Astrocyte (in vitro differentiated cells and primary cell): ENCODE measurements at regions not wholly inside any gene's neighbourhood (a gene's known extent, or its start where the extent isn't known, plus 50 kb on each side); places are given as distances from the start of the nearest gene placed in this dataset.
A peak's percentile ranks its signal among the peaks of the same experiment; 100 is the strongest.

Source experiments
- DNase-seq: peaks from one replicate; pipeline ENCODE4 v3.0.0-alpha.2; 2010; ENCODE audit warnings: low read depth
- FAIRE-seq: peaks from 2 replicates; lab custom pipeline; 2011; peaks lifted over from hg19 to GRCh38; lab: Jason Lieb, UNC
- H2AFZ ChIP-seq: 2 replicates; pipeline ENCODE4 v1.6.0; 2012; ENCODE audit warnings: low read depth, low read length, inconsistent platforms
- H3K27ac ChIP-seq: 2 replicates; pipeline ENCODE4 v1.5.1; 2011; ENCODE audit warnings: low read depth, low read length, inconsistent platforms
- H3K27me3 ChIP-seq: 2 replicates; pipeline ENCODE4 v1.6.0; 2011; ENCODE audit warnings: low read length, inconsistent platforms; ENCODE audit not compliant: insufficient read depth
- H3K36me3 ChIP-seq: 2 replicates; pipeline ENCODE4 v1.5.1; 2011; ENCODE audit warnings: low read length, inconsistent platforms; ENCODE audit not compliant: insufficient read depth
- H3K4me1 ChIP-seq: 2 replicates; pipeline ENCODE4 v1.5.1; 2011; ENCODE audit warnings: low read length, inconsistent platforms; ENCODE audit not compliant: insufficient read depth
- H3K4me2 ChIP-seq: 2 replicates; pipeline ENCODE4 v1.6.0; 2012; ENCODE audit warnings: low read length, inconsistent platforms
- H3K4me3 ChIP-seq: 2 replicates; pipeline ENCODE4 v1.5.1; 2011; ENCODE audit warnings: low read depth, mild to moderate bottlenecking, low read length, inconsistent platforms; ENCODE audit not compliant: insufficient read depth
- H3K79me2 ChIP-seq: 2 replicates; pipeline ENCODE4 v1.6.0; 2012; ENCODE audit warnings: mild to moderate bottlenecking, low read length, inconsistent platforms; ENCODE audit not compliant: insufficient read depth
- H3K9ac ChIP-seq: 2 replicates; pipeline ENCODE4 v1.6.0; 2012; ENCODE audit warnings: mild to moderate bottlenecking, low read length, inconsistent platforms
- H3K9me3 ChIP-seq: 2 replicates; pipeline ENCODE4 v1.5.1; 2012; ENCODE audit warnings: low read depth, mild to moderate bottlenecking, low read length, inconsistent platforms; ENCODE audit not compliant: insufficient read depth
- H4K20me1 ChIP-seq: 2 replicates; pipeline ENCODE4 v1.6.0; 2012; ENCODE audit warnings: low read length, inconsistent platforms; ENCODE audit not compliant: insufficient read depth
- H3K27ac Mint-ChIP-seq: one replicate; pipeline ENCODE4 v1.8.0; 2021; ENCODE audit warnings: mild to moderate bottlenecking, mixed read lengths; ENCODE audit not compliant: unreplicated experiment
- H3K27me3 Mint-ChIP-seq: one replicate; pipeline ENCODE4 v1.8.0; 2021; ENCODE audit warnings: low read depth, mixed read lengths; ENCODE audit not compliant: unreplicated experiment
- H3K36me3 Mint-ChIP-seq: one replicate; pipeline ENCODE4 v1.8.0; 2021; ENCODE audit warnings: low read depth, mixed read lengths; ENCODE audit not compliant: unreplicated experiment
- H3K4me1 Mint-ChIP-seq: one replicate; pipeline ENCODE4 v1.8.0; 2021; ENCODE audit warnings: low read depth, mixed read lengths; ENCODE audit not compliant: unreplicated experiment
- H3K4me3 Mint-ChIP-seq: one replicate; pipeline ENCODE4 v1.8.0; 2021; ENCODE audit warnings: mild to moderate bottlenecking, moderate library complexity, mixed read lengths; ENCODE audit not compliant: unreplicated experiment
- H3K9me3 Mint-ChIP-seq: one replicate; pipeline ENCODE4 v1.8.0; 2021; ENCODE audit warnings: mild to moderate bottlenecking, mixed read lengths; ENCODE audit not compliant: unreplicated experiment
- CTCF ChIP-seq: IDR thresholded peaks from 2 replicates; pipeline ENCODE4 v1.5.1; 2011; ENCODE audit warnings: low read depth, mild to moderate bottlenecking, inconsistent platforms, low read length, moderate library complexity; ENCODE audit not compliant: insufficient read depth
- EZH2 ChIP-seq: IDR thresholded peaks from 2 replicates; pipeline ENCODE4 v1.6.1; 2012; ENCODE audit warnings: mild to moderate bottlenecking, low read length, inconsistent platforms; ENCODE audit not compliant: insufficient read depth

DNA sequence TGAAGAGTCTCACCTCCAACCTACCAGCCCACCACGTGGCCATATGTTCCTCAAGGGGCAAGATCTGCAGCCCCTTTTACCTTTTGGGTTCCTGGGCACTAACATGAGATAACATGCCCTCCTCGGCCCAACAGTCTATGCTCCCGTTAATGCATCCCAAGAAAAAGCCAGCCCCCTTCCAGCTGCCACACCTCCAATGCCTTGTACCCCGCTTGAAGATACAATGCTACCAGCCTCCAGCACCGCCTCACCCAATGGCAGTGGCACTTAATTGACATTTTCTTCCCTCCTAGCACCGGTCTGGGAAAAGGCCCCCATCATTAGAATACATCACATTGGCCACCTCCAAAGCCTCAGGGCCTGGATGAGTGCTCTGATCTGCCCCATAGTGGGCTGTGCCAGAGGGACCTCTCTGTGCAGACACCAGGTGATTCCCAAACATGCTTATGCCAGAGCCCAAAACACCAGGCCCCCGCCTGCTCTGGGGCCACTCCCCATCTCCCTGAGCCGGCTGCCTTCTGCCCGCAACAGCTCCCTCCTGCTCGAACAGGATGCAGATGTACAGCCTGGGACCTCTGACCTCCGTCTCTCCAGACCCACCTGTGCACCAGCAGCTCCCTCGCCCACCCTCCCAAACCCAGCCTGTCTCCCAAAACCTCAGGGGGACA lies 118.3 kb downstream of the NCOR2 start:
- no peaks in the 10 kb centered on the region for H3K27me3 ChIP-seq
- H3K79me2 ChIP-seq, result peaks cover 59% of the 10 kb centered on the region
- Mint-ChIP-seq H3K4me1 (peaks cover 29% of the 10 kb centered on the region), H3K4me3 (no peak overlapping the region), H3K27me3 (no peaks in the 10 kb centered on the region), H3K36me3 (peaks cover 21% of the 10 kb centered on the region), H3K27ac (peak overlapping the region; percentile 43), H3K9me3 (no peaks in the 10 kb centered on the region)
- H3K9me3 ChIP-seq, result no peaks in the 10 kb centered on the region
- FAIRE-seq (no peak), DNase-seq (no peak)
- peaks cover 91% of the 10 kb centered on the region for H4K20me1 ChIP-seq
- no peak for TF ChIP-seq EZH2
- TF ChIP-seq CTCF, result no peak
- H3K36me3 ChIP-seq, result peaks cover 2% of the 10 kb centered on the region
- no peak overlapping the region for H3K4me2 ChIP-seq
- H3K27ac ChIP-seq, result no peak overlapping the region
- H3K4me3 ChIP-seq, result no peak overlapping the region
- H3K4me1 ChIP-seq, result peaks cover 20% of the 10 kb centered on the region
- no peak overlapping the region for H3K9ac ChIP-seq
- H2AFZ ChIP-seq, result no peak overlapping the region

- peak overlapping the region; percentile 43 for H3K27ac Mint-ChIP-seq
- Histone ChIP-seq H3K79me2 (peaks cover 59% of the 10 kb centered on the region), H3K27ac (no peak overlapping the region), H2AFZ (no peak overlapping the region), H3K4me2 (no peak overlapping the region), H3K27me3 (no peaks in the 10 kb centered on the region), H3K9ac (no peak overlapping the region), H3K9me3 (no peaks in the 10 kb centered on the region), H3K4me3 (no peak overlapping the region), H3K4me1 (peaks cover 18% of the 10 kb centered on the region), H3K36me3 (peaks cover 7% of the 10 kb centered on the region), H4K20me1 (peaks cover 86% of the 10 kb centered on the region)
- peaks cover 24% of the 10 kb centered on the region for H3K36me3 Mint-ChIP-seq
- DNase-seq (no peak), FAIRE-seq (no peak)
- H3K4me3 Mint-ChIP-seq, result no peak overlapping the region
- H3K4me1 Mint-ChIP-seq, result peaks cover 31% of the 10 kb centered on the region
- no peaks in the 10 kb centered on the region for H3K9me3 Mint-ChIP-seq
- TF ChIP-seq CTCF (no peak), EZH2 (no peak)
- H3K27me3 Mint-ChIP-seq, result no peaks in the 10 kb centered on the region
Observed at GRCh38 chr12:124448241-124448954, 119.0 kb downstream of the NCOR2 start.

GRCh38 chr12:124446364-124446763 lies 121.0 kb downstream of the NCOR2 start:
- H3K4me3 ChIP-seq, result no peak overlapping the region
- H3K79me2 ChIP-seq, result peaks cover 45% of the 10 kb centered on the region
- H4K20me1 ChIP-seq, result peaks cover 67% of the 10 kb centered on the region
- no peaks in the 10 kb centered on the region for H3K27me3 Mint-ChIP-seq
- H3K27ac ChIP-seq, result no peak overlapping the region
- H3K9me3 Mint-ChIP-seq, result no peaks in the 10 kb centered on the region
- H3K9ac ChIP-seq, result no peak overlapping the region
- H3K4me1 Mint-ChIP-seq, result peaks cover 26% of the 10 kb centered on the region
- no peaks in the 10 kb centered on the region for H3K27me3 ChIP-seq
- peaks cover 23% of the 10 kb centered on the region for H3K4me1 ChIP-seq
- FAIRE-seq, result no peak
- no peak overlapping the region for H2AFZ ChIP-seq
- H3K27ac Mint-ChIP-seq, result no peak overlapping the region
- peaks cover 36% of the 10 kb centered on the region for H3K36me3 Mint-ChIP-seq
- peaks cover 7% of the 10 kb centered on the region for H3K36me3 ChIP-seq
- TF ChIP-seq CTCF (no peak), EZH2 (no peak)
- DNase-seq, result no peak
- H3K9me3 ChIP-seq, result no peaks in the 10 kb centered on the region
- no peak overlapping the region for H3K4me2 ChIP-seq
- H3K4me3 Mint-ChIP-seq, result no peak overlapping the region
